ENCODE measurements at regions not wholly inside any gene's neighbourhood (a gene's known extent, or its start where the extent isn't known, plus 50 kb on each side); places are given as distances from the start of the nearest gene placed in this dataset.

- Histone ChIP-seq H3K27ac (ENCODE audit: low read depth in 1 of 2, low read length in 2 of 2) (no peak overlapping the region), H3K36me3 (ENCODE audit: control insufficient read depth in 1 of 2, insufficient read depth in 2 of 2, low read length in 1 of 2) (no peaks in the 10 kb centered on the region), H3K4me3 (ENCODE audit: low read length in 2 of 2) (no peak overlapping the region), H3K9me3 (ENCODE audit: control insufficient read depth, low read length) (no peaks in the 10 kb centered on the region), H3K4me1 (ENCODE audit: control insufficient read depth in 1 of 2, insufficient read depth in 2 of 2, low read length in 2 of 2) (peaks cover 0 to 13% of the 10 kb centered on the region in 2 donors), H3K27me3 (ENCODE audit: control insufficient read depth in 1 of 2, insufficient read depth in 2 of 2, low read length in 1 of 2) (no peaks in the 10 kb centered on the region)
- WGBS, 2 donors: 72 to 80% methylated on average over 22 of the region's 22 CpGs
- DNase-seq (peak; percentile 32 to 59), ATAC-seq (ENCODE audit: low FRiP score) (no peak)
- intact Hi-C loops (cut with DNase I): no loop called here
Observed at GRCh38 chr16:86945166-86945900, 367.0 kb downstream of the FOXL1 start.

DNA sequence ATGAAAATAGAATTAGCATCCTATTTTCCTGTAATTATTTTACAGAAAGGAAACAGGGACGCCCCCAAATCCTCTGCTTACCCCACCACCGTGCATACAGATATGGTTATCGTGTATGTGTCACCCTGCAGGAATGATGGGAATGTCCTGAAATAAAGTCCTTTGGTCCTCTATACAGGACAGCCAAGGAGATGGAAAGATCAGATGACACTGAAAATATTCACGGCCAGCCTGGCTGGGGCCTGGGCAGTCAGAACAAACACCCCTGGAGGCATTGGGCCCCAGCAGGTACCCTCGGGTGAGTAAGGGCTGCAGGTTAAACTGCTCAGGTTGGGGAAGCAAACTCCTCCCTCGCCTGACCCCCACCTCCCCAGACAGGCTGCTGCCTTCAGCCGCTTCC lies 368.0 kb downstream of the FOXL1 start:
- Histone ChIP-seq H3K9me3 (ENCODE audit: control insufficient read depth, low read length) (no peaks in the 10 kb centered on the region), H3K27me3 (ENCODE audit: control insufficient read depth in 1 of 2, insufficient read depth in 2 of 2, low read length in 1 of 2) (no peaks in the 10 kb centered on the region), H3K36me3 (ENCODE audit: control insufficient read depth in 1 of 2, insufficient read depth in 2 of 2, low read length in 1 of 2) (no peaks in the 10 kb centered on the region), H3K27ac (ENCODE audit: low read depth in 1 of 2, low read length in 2 of 2) (no peak overlapping the region), H3K4me3 (ENCODE audit: low read length in 2 of 2) (no peak overlapping the region), H3K4me1 (ENCODE audit: control insufficient read depth in 1 of 2, insufficient read depth in 2 of 2, low read length in 2 of 2) (peaks cover 0 to 13% of the 10 kb centered on the region in 2 donors)
- intact Hi-C loops (cut with DNase I): no loop called here
- ATAC-seq (ENCODE audit: low FRiP score) (no peak), DNase-seq (peak; percentile 24 to 55)
- WGBS, 2 donors: 34 to 36% methylated on average over 7 of the region's 7 CpGs

GRCh38 chr16:86946981-86947380 lies 368.6 kb downstream of the FOXL1 start:
- Histone ChIP-seq H3K27ac (ENCODE audit: low read depth in 1 of 2, low read length in 2 of 2) (no peak overlapping the region), H3K36me3 (ENCODE audit: control insufficient read depth in 1 of 2, insufficient read depth in 2 of 2, low read length in 1 of 2) (no peaks in the 10 kb centered on the region), H3K4me3 (ENCODE audit: low read length in 2 of 2) (no peak overlapping the region), H3K27me3 (ENCODE audit: control insufficient read depth in 1 of 2, insufficient read depth in 2 of 2, low read length in 1 of 2) (no peaks in the 10 kb centered on the region), H3K4me1 (ENCODE audit: control insufficient read depth in 1 of 2, insufficient read depth in 2 of 2, low read length in 2 of 2) (peaks cover 0 to 11% of the 10 kb centered on the region in 2 donors), H3K9me3 (ENCODE audit: control insufficient read depth, low read length) (no peaks in the 10 kb centered on the region)
- intact Hi-C loops (cut with DNase I): no loop called here
- DNase-seq (peak; percentile 21 to 43), ATAC-seq (ENCODE audit: low FRiP score) (no peak)
- WGBS, 2 donors: 97 to 99% methylated on average over 10 of the region's 10 CpGs

DNA sequence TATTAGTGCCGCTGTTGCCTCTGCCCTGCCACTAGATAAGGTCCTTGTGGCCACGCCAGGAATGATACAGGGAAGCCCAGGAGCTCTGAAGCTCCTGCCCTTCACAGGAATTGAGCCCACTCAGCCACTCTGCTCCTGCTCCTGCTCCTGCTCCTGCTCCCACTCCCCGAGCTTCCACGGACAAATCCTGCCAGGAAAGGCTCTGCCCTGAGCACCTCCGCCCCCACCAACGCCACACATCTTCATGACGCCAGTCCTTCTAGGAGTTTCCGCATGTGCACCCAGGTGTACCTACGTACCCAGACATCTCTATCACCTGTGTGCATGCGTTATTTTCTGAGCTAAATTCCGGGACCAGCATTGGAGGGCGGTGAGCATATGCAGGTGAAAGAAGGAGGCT lies 369.1 kb downstream of the C16orf95 start:
- intact Hi-C loops (cut with DNase I): no loop called here
- 95 to 98% methylated on average over 12 of the region's 12 CpGs for WGBS, 2 donors
- H3K4me1 ChIP-seq (ENCODE audit: control insufficient read depth in 1 of 2, insufficient read depth in 2 of 2, low read length in 2 of 2): peaks cover 0 to 5% of the 10 kb centered on the region in 2 donors
- no peaks in the 10 kb centered on the region for H3K36me3 ChIP-seq (ENCODE audit: control insufficient read depth in 1 of 2, insufficient read depth in 2 of 2, low read length in 1 of 2)
- H3K27ac ChIP-seq (ENCODE audit: low read depth in 1 of 2, low read length in 2 of 2): no peak overlapping the region
- peak; percentile 15 to 55 for DNase-seq
- H3K9me3 ChIP-seq (ENCODE audit: control insufficient read depth, low read length): no peaks in the 10 kb centered on the region
- no peak overlapping the region for H3K4me3 ChIP-seq (ENCODE audit: low read length in 2 of 2)
- no peaks in the 10 kb centered on the region for H3K27me3 ChIP-seq (ENCODE audit: control insufficient read depth in 1 of 2, insufficient read depth in 2 of 2, low read length in 1 of 2)
- no peak for ATAC-seq (ENCODE audit: low FRiP score)

DNA sequence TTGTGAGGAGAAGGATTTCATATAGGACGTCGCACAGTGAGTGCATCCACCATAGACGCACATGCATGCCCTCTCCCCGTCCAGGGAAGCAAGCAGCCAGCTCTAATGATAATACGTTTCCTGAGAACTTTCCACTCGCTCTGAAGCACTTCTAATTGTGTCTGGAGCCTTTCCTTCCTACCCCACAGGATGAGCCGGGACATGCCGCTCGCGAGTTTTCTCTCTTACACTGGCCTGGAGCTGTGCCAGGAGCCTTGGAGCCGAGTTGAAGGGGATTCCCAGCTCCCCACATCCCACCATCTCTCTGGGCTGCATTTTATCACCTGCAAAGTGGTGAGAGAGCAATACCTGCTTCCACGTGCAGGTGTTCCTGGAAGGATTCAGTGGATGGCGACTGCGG lies 368.1 kb downstream of the C16orf95 start:
- H3K9me3 ChIP-seq (ENCODE audit: control insufficient read depth, low read length): no peaks in the 10 kb centered on the region
- H3K27ac ChIP-seq (ENCODE audit: low read depth in 1 of 2, low read length in 2 of 2): no peak overlapping the region
- no peaks in the 10 kb centered on the region for H3K36me3 ChIP-seq (ENCODE audit: control insufficient read depth in 1 of 2, insufficient read depth in 2 of 2, low read length in 1 of 2)
- ATAC-seq (ENCODE audit: low FRiP score): no peak
- intact Hi-C loops (cut with DNase I): no loop called here
- H3K4me1 ChIP-seq (ENCODE audit: control insufficient read depth in 1 of 2, insufficient read depth in 2 of 2, low read length in 2 of 2): peaks cover 0 to 3% of the 10 kb centered on the region in 2 donors
- no peak overlapping the region for H3K4me3 ChIP-seq (ENCODE audit: low read length in 2 of 2)
- no peaks in the 10 kb centered on the region for H3K27me3 ChIP-seq (ENCODE audit: control insufficient read depth in 1 of 2, insufficient read depth in 2 of 2, low read length in 1 of 2)
- 81 to 82% methylated on average over 14 of the region's 14 CpGs for WGBS, 2 donors
- peak; percentile 25 to 44 for DNase-seq

DNA sequence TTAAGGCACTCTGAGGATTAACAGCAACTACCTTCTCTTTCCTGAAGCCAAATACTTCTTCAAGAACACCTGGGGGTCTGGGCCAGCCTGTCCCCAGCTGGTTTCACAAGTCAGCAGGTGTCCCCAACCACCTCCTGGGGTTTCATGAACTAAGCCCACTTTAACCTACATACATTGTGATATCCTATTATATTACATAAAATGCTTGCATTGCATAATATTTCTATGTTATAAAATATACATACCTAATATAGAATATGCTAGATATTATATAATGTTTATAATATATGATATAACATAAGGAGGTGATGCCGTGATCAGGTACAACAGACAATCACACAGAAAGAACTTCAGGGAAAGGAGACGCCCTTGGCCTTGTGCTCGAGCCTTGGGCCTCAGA lies 367.6 kb downstream of the C16orf95 start:
- Histone ChIP-seq H3K9me3 (ENCODE audit: control insufficient read depth, low read length) (no peaks in the 10 kb centered on the region), H3K4me3 (ENCODE audit: low read length in 2 of 2) (no peak overlapping the region), H3K36me3 (ENCODE audit: control insufficient read depth in 1 of 2, insufficient read depth in 2 of 2, low read length in 1 of 2) (no peaks in the 10 kb centered on the region), H3K27ac (ENCODE audit: low read depth in 1 of 2, low read length in 2 of 2) (no peak overlapping the region), H3K4me1 (ENCODE audit: control insufficient read depth in 1 of 2, insufficient read depth in 2 of 2, low read length in 2 of 2) (peaks cover 0 to 3% of the 10 kb centered on the region in 2 donors), H3K27me3 (ENCODE audit: control insufficient read depth in 1 of 2, insufficient read depth in 2 of 2, low read length in 1 of 2) (no peaks in the 10 kb centered on the region)
- ATAC-seq (ENCODE audit: low FRiP score) (no peak), DNase-seq (peak in 1 of 2 donors; percentile 26)
- intact Hi-C loops (cut with DNase I): no loop called here
- WGBS, 2 donors: 94 to 95% methylated on average over 3 of the region's 3 CpGs

GRCh38 chr16:86951041-86951822 lies 366.0 kb downstream of the C16orf95 start:
- Histone ChIP-seq H3K9me3 (ENCODE audit: control insufficient read depth, low read length) (no peaks in the 10 kb centered on the region), H3K27ac (ENCODE audit: low read depth in 1 of 2, low read length in 2 of 2) (no peak overlapping the region), H3K36me3 (ENCODE audit: control insufficient read depth in 1 of 2, insufficient read depth in 2 of 2, low read length in 1 of 2) (no peaks in the 10 kb centered on the region), H3K27me3 (ENCODE audit: control insufficient read depth in 1 of 2, insufficient read depth in 2 of 2, low read length in 1 of 2) (no peaks in the 10 kb centered on the region), H3K4me3 (ENCODE audit: low read length in 2 of 2) (no peak overlapping the region), H3K4me1 (ENCODE audit: control insufficient read depth in 1 of 2, insufficient read depth in 2 of 2, low read length in 2 of 2) (peaks cover 0 to 3% of the 10 kb centered on the region in 2 donors)
- ATAC-seq (ENCODE audit: low FRiP score) (no peak), DNase-seq (no peak)
- intact Hi-C loops (cut with DNase I): no loop called here
- 97% methylated on average over 7 of the region's 7 CpGs for WGBS, 2 donors

- DNase-seq: peak; percentile 49 to 74
- peak overlapping the region in 1 of 2 donors; percentile 59 for H3K27ac ChIP-seq (ENCODE audit: low read depth in 1 of 2, low read length in 2 of 2)
- intact Hi-C loops (cut with DNase I): no loop called here
- no peaks in the 10 kb centered on the region for H3K9me3 ChIP-seq (ENCODE audit: control insufficient read depth, low read length)
- WGBS, 2 donors: 53 to 71% methylated on average over 13 of the region's 13 CpGs
- no peaks in the 10 kb centered on the region for H3K27me3 ChIP-seq (ENCODE audit: control insufficient read depth in 1 of 2, insufficient read depth in 2 of 2, low read length in 1 of 2)
- H3K4me3 ChIP-seq (ENCODE audit: low read length in 2 of 2): no peak overlapping the region
- ATAC-seq (ENCODE audit: low FRiP score): no peak
- no peaks in the 10 kb centered on the region for H3K4me1 ChIP-seq (ENCODE audit: control insufficient read depth in 1 of 2, insufficient read depth in 2 of 2, low read length in 2 of 2)
- H3K36me3 ChIP-seq (ENCODE audit: control insufficient read depth in 1 of 2, insufficient read depth in 2 of 2, low read length in 1 of 2): no peaks in the 10 kb centered on the region
Observed at GRCh38 chr16:86951831-86952598, 365.2 kb downstream of the C16orf95 start.

All from aorta (tissue), 5 donors.